HEK293 (cell line): ENCODE measurements at regions not wholly inside any gene's neighbourhood (a gene's known extent, or its start where the extent isn't known, plus 50 kb on each side); places are given as distances from the start of the nearest gene placed in this dataset.

ENCODE experiments used
- CTCF ChIA-PET: fragments of 350-600 bp; formaldehyde crosslinking; extraction: SDS; loops from one replicate; lab custom pipeline; 2021; ENCODE audit warnings: antibody characterized with exemption; lab: Yijun Ruan, JAX
- POLR2A ChIA-PET: fragments of 300-600 bp; formaldehyde crosslinking; extraction: SDS; loops from one replicate; lab custom pipeline; 2020; ENCODE audit warnings: antibody characterized with exemption, inconsistent platforms; lab: Yijun Ruan, JAX
- H3K27ac ChIP-seq: fragments of 200-500 bp; sonication (Bioruptor generic); 2 replicates; pipeline ENCODE4 v1.5.1; 2014; ENCODE audit warnings: low read depth, low read length, control low read depth, inconsistent platforms; ENCODE audit errors: extremely low read depth
- H3K36me3 ChIP-seq, 2 experiments: fragments of 200-500 bp in 1 of 2; sonication (Bioruptor generic) in 1 of 2; 1 replicate in 1 of 2; 2 replicates in 1 of 2; pipeline ENCODE4 v1.5.1; 2014 to 2017; ENCODE audit warnings: inconsistent platforms in 2 of 2, low read length in 2 of 2; ENCODE audit not compliant: control insufficient read depth in 2 of 2, insufficient read depth in 1 of 2
- H3K4me1 ChIP-seq: fragments of 200-500 bp; sonication (Bioruptor generic); 2 replicates; pipeline ENCODE4 v1.5.1; 2014; ENCODE audit warnings: mild to moderate bottlenecking, low read length, inconsistent platforms; ENCODE audit not compliant: control insufficient read depth, insufficient read depth
- H3K4me3 ChIP-seq: 2 replicates; pipeline ENCODE4 v1.5.1; 2011; ENCODE audit warnings: low read depth, mild to moderate bottlenecking, control low read depth, low read length, moderate library complexity
- H3K9me3 ChIP-seq: fragments of 200-500 bp; sonication (Bioruptor generic); 2 replicates; pipeline ENCODE4 v1.5.1; 2014; ENCODE audit warnings: low read depth, low read length, inconsistent platforms; ENCODE audit not compliant: control insufficient read depth, insufficient read depth
- FEZF1 ChIP-seq: fragments of 450-650 bp; formaldehyde crosslinking; IDR thresholded peaks from 2 replicates; pipeline ENCODE4 v1.5.1; 2016; ENCODE audit warnings: missing biosample characterization, missing genetic modification characterization
- GLIS2 ChIP-seq: fragments of 450-650 bp; formaldehyde crosslinking; IDR thresholded peaks from 2 replicates; pipeline ENCODE4 v1.5.1; 2016; ENCODE audit warnings: missing biosample characterization, missing genetic modification characterization
- KLF1 ChIP-seq: fragments of 450-650 bp; formaldehyde crosslinking; IDR thresholded peaks from 2 replicates; pipeline ENCODE4 v1.5.1; 2016; ENCODE audit warnings: missing biosample characterization, missing genetic modification characterization
- KLF10 ChIP-seq: fragments of 450-650 bp; IDR thresholded peaks from 2 replicates; pipeline ENCODE4 v1.5.1; 2018; ENCODE audit warnings: missing biosample characterization, mild to moderate bottlenecking, missing genetic modification characterization
- KLF9 ChIP-seq: fragments of 450-650 bp; formaldehyde crosslinking; IDR thresholded peaks from 2 replicates; pipeline ENCODE4 v1.5.1; 2016; ENCODE audit warnings: missing biosample characterization, missing genetic modification characterization, low read depth
- MYNN ChIP-seq: fragments of 450-650 bp; formaldehyde crosslinking; IDR thresholded peaks from 2 replicates; pipeline ENCODE4 v1.5.1; 2016; ENCODE audit warnings: missing biosample characterization, missing genetic modification characterization, borderline replicate concordance
- ZBTB11 ChIP-seq: fragments of 450-650 bp; formaldehyde crosslinking; conservative IDR thresholded peaks from 2 replicates; pipeline ENCODE4 v1.5.1; 2016; ENCODE audit warnings: low read depth, missing biosample characterization, missing genetic modification characterization
- ZBTB20 ChIP-seq: fragments of 450-650 bp; formaldehyde crosslinking; IDR thresholded peaks from 2 replicates; pipeline ENCODE4 v1.5.1; 2016; ENCODE audit warnings: missing biosample characterization, missing genetic modification characterization
- ZBTB21 ChIP-seq: fragments of 450-650 bp; formaldehyde crosslinking; IDR thresholded peaks from 2 replicates; pipeline ENCODE4 v1.5.1; 2017; ENCODE audit warnings: missing biosample characterization, missing genetic modification characterization
- ZBTB6 ChIP-seq: fragments of 450-650 bp; formaldehyde crosslinking; IDR thresholded peaks from 2 replicates; pipeline ENCODE4 v1.5.1; 2017; ENCODE audit warnings: missing biosample characterization, missing genetic modification characterization
- ZFHX2 ChIP-seq: fragments of 450-650 bp; formaldehyde crosslinking; conservative IDR thresholded peaks from 2 replicates; pipeline ENCODE4 v1.5.1; 2016; ENCODE audit warnings: missing biosample characterization, missing genetic modification characterization
- ZIC2 ChIP-seq: fragments of 450-650 bp; formaldehyde crosslinking; IDR thresholded peaks from 2 replicates; pipeline ENCODE4 v1.5.1; 2016; ENCODE audit warnings: missing biosample characterization, missing genetic modification characterization
- ZNF16 ChIP-seq: fragments of 450-650 bp; formaldehyde crosslinking; IDR thresholded peaks from 2 replicates; pipeline ENCODE4 v1.5.1; 2016; ENCODE audit warnings: low read depth, missing biosample characterization, missing genetic modification characterization
- ZNF248 ChIP-seq: fragments of 450-650 bp; formaldehyde crosslinking; IDR thresholded peaks from 2 replicates; pipeline ENCODE4 v1.5.1; 2017; ENCODE audit warnings: missing biosample characterization, missing genetic modification characterization
- ZNF510 ChIP-seq: fragments of 450-650 bp; formaldehyde crosslinking; IDR thresholded peaks from 2 replicates; pipeline ENCODE4 v1.5.1; 2018; ENCODE audit warnings: mild to moderate bottlenecking, missing genetic modification characterization, missing biosample characterization; ENCODE audit not compliant: insufficient replicate concordance
- ZNF513 ChIP-seq: fragments of 450-650 bp; IDR thresholded peaks from 2 replicates; pipeline ENCODE4 v1.5.1; 2018; ENCODE audit warnings: missing biosample characterization, missing genetic modification characterization
- ZNF548 ChIP-seq: fragments of 450-650 bp; formaldehyde crosslinking; IDR thresholded peaks from 2 replicates; pipeline ENCODE4 v1.5.1; 2016; ENCODE audit warnings: missing biosample characterization, missing genetic modification characterization
- ZNF585B ChIP-seq: fragments of 450-650 bp; formaldehyde crosslinking; IDR thresholded peaks from 2 replicates; pipeline ENCODE4 v1.5.1; 2016; ENCODE audit warnings: missing biosample characterization, missing genetic modification characterization
- ZNF629 ChIP-seq: fragments of 450-650 bp; formaldehyde crosslinking; IDR thresholded peaks from 2 replicates; pipeline ENCODE4 v1.5.1; 2017; ENCODE audit warnings: missing biosample characterization, missing genetic modification characterization
- ZNF639 ChIP-seq: fragments of 450-650 bp; formaldehyde crosslinking; IDR thresholded peaks from 2 replicates; pipeline ENCODE4 v1.5.1; 2016; ENCODE audit warnings: missing biosample characterization, missing genetic modification characterization
- ZNF677 ChIP-seq: fragments of 450-650 bp; IDR thresholded peaks from 2 replicates; pipeline ENCODE4 v1.5.0; 2018; ENCODE audit warnings: missing biosample characterization, mild to moderate bottlenecking, missing genetic modification characterization, moderate library complexity
- ZNF704 ChIP-seq: fragments of 450-650 bp; formaldehyde crosslinking; IDR thresholded peaks from 2 replicates; pipeline ENCODE4 v1.5.1; 2016; ENCODE audit warnings: missing biosample characterization, missing genetic modification characterization
- ZNF747 ChIP-seq: fragments of 450-650 bp; formaldehyde crosslinking; IDR thresholded peaks from 2 replicates; pipeline ENCODE4 v1.5.1; 2016; ENCODE audit warnings: missing biosample characterization, missing genetic modification characterization
- TF ChIP-seq, protein P1 (sequence below): fragments of 450-650 bp; formaldehyde crosslinking; IDR thresholded peaks from 2 replicates; pipeline ENCODE4 v1.5.1; 2017; ENCODE audit warnings: missing biosample characterization, missing genetic modification characterization

DNA sequence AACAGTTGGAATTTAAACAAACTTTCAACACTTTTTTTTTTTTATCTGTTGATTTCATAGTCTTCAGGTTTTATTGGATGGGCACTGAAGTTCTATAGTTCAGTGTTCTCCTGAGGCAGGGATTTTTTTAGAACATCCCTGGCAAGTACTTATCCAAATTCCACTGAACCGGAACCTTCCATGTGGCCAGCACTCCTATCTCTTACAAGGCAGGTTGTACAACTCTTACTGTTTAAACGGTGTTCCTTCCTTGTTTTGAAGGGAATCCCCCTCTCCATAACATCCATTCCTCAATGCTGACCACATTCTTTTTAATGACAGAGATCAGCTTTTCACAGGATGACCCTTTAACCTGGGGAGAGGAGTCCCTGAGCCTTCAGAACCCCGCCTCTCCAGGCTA, 238.9 kb upstream of the CTBP2 start:
- no peak overlapping the region for H3K27ac ChIP-seq
- TF ChIP-seq ZBTB21 (tag by site-specific recombination), result no peak
- TF ChIP-seq, protein P1, sequence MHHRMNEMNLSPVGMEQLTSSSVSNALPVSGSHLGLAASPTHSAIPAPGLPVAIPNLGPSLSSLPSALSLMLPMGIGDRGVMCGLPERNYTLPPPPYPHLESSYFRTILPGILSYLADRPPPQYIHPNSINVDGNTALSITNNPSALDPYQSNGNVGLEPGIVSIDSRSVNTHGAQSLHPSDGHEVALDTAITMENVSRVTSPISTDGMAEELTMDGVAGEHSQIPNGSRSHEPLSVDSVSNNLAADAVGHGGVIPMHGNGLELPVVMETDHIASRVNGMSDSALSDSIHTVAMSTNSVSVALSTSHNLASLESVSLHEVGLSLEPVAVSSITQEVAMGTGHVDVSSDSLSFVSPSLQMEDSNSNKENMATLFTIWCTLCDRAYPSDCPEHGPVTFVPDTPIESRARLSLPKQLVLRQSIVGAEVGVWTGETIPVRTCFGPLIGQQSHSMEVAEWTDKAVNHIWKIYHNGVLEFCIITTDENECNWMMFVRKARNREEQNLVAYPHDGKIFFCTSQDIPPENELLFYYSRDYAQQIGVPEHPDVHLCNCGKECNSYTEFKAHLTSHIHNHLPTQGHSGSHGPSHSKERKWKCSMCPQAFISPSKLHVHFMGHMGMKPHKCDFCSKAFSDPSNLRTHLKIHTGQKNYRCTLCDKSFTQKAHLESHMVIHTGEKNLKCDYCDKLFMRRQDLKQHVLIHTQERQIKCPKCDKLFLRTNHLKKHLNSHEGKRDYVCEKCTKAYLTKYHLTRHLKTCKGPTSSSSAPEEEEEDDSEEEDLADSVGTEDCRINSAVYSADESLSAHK (tag by site-specific recombination), result no peak
- TF ChIP-seq ZNF747, result no peak
- no peak for TF ChIP-seq FEZF1
- TF ChIP-seq ZNF16, result no peak
- TF ChIP-seq ZBTB20 (tag by site-specific recombination), result no peak
- no peak for TF ChIP-seq ZNF510
- TF ChIP-seq ZNF629 (tag by site-specific recombination), result no peak
- no peak for TF ChIP-seq ZNF704 (tag by site-specific recombination)
- TF ChIP-seq ZNF548 (tag by site-specific recombination), result no peak
- no peaks in the 10 kb centered on the region for H3K36me3 ChIP-seq
- no peaks in the 10 kb centered on the region for H3K9me3 ChIP-seq
- POLR2A ChIA-PET, result no interaction called here
- CTCF ChIA-PET, result no interaction called here
- H3K4me3 ChIP-seq, result no peak overlapping the region
- H3K4me1 ChIP-seq, result no peaks in the 10 kb centered on the region

DNA sequence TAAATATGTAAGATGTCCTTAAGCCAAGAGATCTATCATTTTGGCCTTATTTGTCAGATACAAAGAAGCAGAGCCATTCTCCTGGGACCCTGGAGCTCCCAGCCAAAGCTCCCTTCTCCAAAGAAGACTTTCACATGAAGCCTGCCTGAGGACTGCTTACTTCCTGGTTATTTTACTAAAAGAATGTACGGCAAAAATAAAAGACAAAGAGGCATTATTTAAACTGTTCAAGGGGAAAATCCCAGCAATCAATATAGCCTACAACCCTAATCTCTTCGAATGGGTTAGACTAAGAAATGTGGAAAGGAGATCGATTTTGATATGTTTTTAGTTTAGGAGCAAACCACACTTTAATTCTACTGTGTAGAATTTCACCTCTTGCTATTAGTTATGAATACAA, 237.9 kb upstream of the CTBP2 start:
- TF ChIP-seq ZFHX2 (tag by site-specific recombination) (no peak), ZNF677 (tag by site-specific recombination) (no peak), KLF10 (tag by site-specific recombination) (no peak), GLIS2 (tag by site-specific recombination) (no peak), MYNN (tag by site-specific recombination) (no peak), ZBTB11 (tag by site-specific recombination) (no peak), ZNF248 (tag by site-specific recombination) (no peak), ZNF639 (tag by site-specific recombination) (no peak), ZIC2 (tag by site-specific recombination) (no peak), ZNF513 (no peak), KLF9 (tag by site-specific recombination) (no peak), ZBTB6 (no peak), ZNF585B (tag by site-specific recombination) (no peak), KLF1 (no peak)
- CTCF ChIA-PET, result interaction anchor here (0.7 kb wide), 1 partner anchor 19 kb away, joined by 3 read pairs; no protein-coding TSS in a partner anchor
- POLR2A ChIA-PET, result no interaction called here

More for the DNA sequence above, 237.9 kb upstream of the CTBP2 start:
- no peaks in the 10 kb centered on the region for H3K36me3 ChIP-seq
- H3K27ac ChIP-seq, result no peak overlapping the region
- no peaks in the 10 kb centered on the region for H3K4me1 ChIP-seq
- H3K4me3 ChIP-seq, result no peak overlapping the region
- H3K9me3 ChIP-seq, result no peaks in the 10 kb centered on the region
